GM19328 (cell line): ENCODE measurements at regions not wholly inside any gene's neighbourhood (a gene's known extent, or its start where the extent isn't known, plus 50 kb on each side); places are given as distances from the start of the nearest gene placed in this dataset.

Experiments
- ATAC-seq: cut with Tn5 transposase; IDR thresholded peaks from one replicate; pipeline ENCODE4 v1.9.1; 2021; ENCODE audit warnings: mild to moderate bottlenecking, moderate library complexity; ENCODE audit not compliant: unreplicated experiment

DNA sequence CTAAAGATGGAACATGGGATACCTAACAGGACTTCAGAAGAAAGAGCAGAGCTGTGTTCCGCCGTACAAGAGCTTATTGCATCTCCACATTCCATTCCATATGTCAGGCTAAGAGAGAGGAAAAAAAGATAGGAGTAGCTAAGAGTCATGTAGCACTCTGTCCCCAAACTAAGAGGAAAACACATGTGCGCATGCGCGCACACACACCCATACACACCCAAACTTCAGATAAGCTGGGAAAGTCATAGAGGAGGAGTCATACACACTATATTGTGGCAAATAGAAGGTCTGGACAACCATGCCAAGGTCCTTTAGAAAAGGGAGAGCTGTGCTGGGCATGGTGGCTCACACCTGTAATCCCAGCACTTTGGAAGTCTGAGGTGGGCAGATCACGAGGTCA is 132.4 kb downstream of the RAB11FIP2 start:
- no peak for ATAC-seq

DNA sequence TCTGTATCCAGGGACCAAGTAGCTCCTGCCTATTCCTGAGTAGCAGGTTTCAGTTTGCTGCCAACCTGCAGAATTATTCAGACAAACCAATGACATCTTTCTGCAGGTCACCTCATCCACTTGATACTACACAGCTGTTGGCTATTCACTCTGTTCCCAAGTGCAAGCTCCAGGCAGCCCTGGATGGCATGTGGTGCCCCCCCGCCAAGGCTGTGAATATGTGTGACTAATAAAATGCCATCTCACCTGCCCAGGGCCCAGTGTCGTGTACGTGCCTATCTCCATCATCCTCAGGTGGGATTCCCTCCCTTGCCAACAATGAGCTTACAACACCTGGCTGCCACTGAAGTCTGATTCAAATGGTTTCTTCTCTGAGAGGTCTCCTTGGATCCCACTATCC is 125.8 kb downstream of the RAB11FIP2 start:
- ATAC-seq, result no peak

DNA sequence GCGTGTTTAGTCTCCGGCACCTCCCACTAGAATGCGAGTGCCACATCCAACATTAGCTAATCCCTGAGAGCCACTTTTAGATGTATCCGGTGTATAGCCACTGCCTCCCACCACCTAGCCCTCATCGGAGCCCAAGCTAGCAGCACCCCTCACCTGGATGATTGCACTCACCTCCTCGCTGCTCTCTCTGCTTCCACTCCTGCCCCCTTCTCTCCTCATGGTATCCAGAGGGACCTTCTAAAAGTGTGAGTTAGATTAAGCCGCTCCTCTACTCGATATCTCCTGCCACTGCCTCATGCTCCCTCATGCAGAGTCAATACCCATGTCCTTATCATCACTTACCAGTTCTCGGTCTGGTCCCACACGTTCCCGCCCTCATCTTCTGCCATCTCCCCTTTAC is 125.3 kb downstream of the RAB11FIP2 start:
- no peak for ATAC-seq

DNA sequence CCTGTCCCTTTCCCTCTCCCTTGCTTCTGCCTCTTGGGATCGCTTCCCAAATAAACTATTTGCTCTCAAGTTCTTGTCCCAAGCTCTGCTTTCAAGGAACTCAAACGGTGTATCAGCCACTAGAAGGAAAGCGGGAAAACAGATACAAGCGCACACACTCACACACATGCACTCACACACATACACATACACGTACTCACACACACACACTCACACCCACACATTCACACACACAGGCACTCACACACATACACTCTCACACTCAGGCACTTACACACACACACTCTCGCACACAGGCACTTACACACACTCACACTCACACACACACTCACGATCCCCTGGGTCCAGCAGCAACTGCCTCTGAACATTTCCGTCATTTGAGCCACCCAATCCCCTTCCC is 121.9 kb downstream of the RAB11FIP2 start:
- no peak for ATAC-seq

DNA sequence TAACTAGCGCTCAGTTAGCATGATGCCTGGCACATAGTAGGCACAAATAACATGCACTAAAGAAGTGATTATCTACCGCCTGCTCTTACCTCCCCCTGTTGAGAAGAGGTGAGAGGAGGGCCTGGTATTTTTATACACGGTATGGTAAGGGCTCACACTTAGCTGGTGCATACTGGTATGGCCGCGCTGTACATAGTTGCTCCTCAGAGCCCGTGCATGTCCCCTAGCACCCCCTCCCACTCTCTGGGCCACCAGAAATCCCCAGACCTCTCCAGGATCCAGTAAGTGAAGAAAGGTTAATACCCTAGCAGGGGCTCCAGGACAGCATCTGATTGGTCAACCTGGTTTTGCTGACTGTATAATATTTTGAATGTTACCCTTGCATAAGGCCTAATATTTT is 121.4 kb downstream of the RAB11FIP2 start:
- no peak for ATAC-seq

DNA sequence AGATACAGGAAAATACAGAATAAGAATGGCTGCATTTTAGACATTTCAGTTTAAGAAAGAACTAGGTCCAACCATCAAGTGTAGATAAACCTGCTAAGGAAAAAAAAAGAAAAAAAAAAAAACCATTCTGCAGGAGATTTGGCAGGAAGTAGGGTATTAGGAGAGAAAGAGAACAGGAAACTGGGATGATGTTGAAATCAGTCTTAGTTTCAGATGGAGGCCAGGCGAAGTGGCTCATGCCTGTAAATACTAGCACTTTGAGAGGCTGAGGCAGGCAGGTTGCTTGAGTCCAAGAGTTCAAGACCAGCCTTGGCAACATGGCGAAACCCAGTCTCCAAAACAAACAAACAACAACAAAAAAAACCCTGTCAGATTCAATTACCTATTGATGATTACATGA is 120.2 kb downstream of the RAB11FIP2 start:
- no peak for ATAC-seq

DNA sequence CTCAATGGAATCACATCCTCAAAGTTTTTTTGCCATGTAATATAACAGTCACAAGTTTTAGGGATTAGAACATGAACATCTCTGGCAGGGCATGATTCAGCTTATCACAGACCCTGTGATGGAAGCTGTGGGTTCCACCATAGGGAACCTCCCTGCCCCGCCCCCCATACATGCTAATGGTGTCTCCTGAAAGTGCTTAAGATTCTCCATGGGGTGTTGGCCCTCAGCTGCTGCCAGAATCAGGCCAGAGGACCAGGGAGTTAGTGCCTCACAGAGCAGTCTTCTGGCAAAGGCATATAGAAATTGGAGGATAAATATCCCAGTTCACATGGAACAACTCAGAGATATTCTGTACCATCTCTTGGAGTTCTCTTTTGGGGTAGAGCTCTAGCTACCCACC is 119.4 kb downstream of the RAB11FIP2 start:
- ATAC-seq, result no peak

DNA sequence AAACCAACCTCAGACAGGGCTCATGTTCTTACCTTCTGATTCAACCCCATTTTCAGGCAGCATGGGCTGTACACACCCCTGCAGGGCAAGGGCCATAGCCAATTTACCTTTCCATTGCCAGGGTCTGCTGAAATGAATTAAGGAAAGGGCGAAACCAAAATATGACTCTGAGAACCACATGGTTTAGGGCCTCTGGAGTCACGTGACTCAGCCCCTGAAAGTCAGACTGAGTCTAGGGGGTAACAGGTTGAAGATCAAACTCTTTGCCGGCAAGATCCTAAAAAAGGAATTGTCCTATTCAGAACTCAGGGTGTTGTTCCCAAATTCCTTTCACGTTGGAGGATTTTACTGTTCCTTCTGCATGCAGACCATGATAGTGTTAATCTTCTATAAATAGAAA is 118.9 kb downstream of the RAB11FIP2 start:
- ATAC-seq, result no peak

DNA sequence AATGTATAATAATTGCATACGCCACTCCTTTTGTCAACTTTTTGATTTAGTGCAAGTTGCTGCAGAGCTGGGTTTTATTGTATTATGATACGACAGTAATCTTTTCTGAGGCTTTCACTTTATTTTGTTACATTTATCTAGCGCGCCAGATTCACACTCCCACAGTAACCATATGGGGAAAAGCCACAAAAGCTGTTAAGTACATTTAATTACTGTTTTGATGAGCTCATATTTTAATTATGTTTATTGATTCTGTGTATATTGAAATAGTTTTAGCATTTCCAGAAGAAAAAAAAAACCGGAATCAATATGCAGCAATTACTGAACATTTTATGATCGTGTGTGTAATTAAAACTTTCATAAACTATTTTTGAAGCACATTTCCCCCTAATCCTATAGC is 118.5 kb downstream of the RAB11FIP2 start:
- no peak for ATAC-seq

DNA sequence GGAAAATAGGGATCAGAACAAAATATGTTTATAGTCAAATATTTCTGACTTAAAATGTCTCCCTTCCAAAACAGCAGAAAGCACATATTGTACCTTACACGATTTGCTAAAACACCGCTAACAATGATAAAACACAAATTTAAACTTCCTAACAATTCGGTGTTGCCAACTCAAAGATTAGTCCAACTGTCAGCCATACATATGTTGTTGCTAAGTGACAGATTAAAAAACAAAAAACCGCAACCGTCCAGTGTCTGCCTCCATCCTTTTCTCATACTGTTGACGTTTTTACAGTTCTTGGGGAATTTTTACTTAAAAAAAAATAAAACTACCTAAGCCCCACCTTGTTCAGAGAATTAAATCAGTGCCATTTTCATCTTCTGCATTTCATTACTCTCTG is 118.0 kb downstream of the RAB11FIP2 start:
- ATAC-seq, result no peak

DNA sequence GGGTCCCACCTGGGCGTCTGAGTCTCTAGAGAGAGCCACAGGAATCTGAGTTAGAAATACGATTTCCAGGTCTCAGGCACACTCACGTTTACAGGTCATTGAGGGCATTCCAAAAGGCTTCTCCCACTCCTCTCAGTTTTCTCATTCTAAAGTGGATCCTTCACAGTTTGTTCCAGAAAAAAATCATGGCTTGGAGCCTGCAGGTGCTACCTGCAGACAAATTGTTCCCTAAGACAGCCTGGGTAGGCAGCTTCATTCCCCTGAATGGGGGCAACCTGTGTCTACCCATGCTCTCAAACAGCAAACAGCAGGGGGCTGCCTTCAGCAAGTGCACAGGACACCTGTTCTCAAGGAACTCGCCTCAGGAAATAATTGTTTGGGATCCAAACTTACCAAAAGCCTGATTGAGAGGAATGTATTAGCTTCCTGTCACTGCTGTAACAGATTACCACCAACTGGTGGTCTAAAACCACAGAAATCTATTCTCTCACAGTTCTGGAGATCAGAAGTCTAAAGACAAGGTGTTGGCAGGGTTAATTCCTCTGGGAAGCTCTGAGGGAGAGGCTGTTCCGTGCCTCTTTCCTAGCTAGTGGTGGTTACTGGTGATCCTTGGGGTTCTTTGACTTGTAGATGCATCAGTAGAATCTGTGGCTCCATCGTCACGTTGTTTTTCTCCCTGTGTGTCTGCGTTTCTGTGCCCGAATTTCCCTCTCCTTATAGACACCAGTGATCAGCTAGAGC is 117.2 kb downstream of the RAB11FIP2 start:
- no peak for ATAC-seq

DNA sequence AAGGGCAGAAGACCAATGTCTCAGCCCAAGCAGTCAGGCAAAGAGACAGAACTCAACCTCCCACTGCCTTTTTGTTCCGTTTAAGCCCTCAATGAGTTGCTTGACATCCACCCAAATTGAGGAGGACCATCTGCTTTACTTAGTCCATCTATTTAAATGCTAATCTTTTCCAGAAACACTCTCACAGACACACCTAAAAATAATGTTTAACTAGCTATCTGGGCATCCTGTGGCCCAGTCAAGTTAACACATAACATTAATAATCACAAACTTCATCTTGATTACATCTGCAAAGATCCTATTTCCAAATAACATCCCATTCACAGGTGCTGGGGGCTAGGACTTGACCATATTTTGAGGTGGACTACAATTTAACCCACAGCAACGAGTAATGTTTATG is 115.7 kb downstream of the RAB11FIP2 start:
- no peak for ATAC-seq

DNA sequence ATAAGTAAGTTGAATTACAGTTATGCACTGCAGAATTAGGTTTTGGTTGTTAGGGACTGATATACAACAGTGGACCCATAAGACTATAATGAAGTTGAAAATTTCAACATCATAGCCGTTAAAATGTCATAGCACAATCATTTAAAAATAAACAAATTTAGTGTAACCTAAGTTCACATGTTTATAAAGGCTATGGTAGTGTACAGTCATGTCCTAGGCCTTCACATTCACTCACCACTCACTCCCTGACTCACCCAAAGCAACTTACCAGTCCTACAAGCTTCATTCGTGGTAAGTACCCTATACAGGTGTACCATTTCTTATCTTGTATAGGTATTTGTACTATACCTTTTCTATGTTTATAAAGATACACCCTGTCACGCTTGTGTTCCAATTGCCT is 113.7 kb downstream of the RAB11FIP2 start:
- ATAC-seq, result no peak

DNA sequence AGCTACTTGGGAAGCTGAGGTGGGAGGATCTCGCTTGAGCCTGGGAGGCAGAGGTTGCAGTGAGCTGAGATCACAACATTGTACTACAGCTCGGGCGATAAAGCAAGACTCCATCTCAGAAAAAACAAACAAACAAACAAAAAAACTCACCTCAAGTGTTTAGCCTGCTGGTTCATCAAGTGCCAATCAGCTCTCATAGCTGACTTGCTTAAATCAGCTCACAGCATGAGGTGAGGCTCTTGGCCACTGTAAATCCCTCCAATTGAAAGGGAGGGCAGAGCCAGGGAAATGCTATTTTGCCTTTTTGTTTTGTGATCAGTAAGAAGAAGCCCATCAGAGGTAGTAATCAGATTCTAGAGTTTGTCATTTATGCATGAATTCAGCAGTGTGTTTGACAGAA is 112.3 kb downstream of the RAB11FIP2 start:
- ATAC-seq, result no peak

DNA sequence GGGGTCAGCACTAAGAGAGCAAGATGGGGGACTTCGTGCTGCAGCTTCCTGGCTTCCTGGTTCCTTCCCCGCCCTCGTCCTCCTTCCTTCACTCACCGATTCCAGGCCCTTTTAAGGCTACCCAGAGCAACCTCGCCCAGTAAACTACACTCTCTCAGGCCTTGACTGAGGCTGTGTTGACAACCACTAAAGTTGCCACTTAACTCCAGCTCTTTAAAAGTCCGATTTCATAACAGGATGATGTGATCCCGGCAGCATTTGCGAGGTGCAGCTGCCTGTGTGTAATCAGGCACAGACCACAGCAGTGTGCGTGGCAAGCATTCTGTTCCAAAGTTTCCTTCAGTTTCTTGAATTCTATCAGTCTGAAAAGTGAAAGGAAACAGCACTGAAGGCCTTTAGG is 110.6 kb downstream of the RAB11FIP2 start:
- no peak for ATAC-seq

DNA sequence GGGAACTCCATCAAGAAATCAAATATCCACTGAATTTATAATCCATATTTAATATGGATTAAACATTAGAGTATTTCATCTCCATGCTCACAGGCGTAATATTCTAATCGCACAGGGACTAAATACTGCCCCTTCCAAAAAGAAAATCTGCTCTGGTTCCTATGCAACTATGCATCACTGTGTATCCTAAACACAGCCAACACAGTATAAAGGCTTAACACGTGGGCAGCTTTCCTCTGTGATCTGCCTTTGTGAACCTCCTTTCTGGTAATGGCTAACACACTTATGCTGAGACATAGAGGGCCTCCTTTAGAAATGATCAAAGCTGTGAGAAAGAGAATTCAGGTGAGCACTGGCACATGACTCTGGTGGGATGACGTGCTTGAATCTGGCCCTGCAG is 110.2 kb downstream of the RAB11FIP2 start:
- no peak for ATAC-seq

DNA sequence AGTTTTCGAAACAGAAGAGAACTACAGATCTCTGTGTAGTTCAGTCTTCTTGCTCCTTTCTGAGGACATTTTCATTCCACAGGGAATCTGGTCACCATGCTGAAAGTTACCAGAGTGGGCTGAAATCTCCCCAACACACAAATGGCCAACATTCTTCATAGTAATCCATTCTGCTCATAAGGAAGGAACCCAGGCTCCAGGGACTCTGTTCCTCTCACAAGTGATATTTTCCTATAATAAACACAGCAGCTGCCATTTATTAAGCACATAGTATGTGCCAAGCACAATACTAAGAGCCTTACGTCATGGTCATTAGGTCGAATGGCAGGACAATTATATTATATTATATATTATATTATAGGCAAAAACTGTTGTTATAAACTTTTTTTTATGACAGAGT is 109.8 kb downstream of the RAB11FIP2 start:
- no peak for ATAC-seq

DNA sequence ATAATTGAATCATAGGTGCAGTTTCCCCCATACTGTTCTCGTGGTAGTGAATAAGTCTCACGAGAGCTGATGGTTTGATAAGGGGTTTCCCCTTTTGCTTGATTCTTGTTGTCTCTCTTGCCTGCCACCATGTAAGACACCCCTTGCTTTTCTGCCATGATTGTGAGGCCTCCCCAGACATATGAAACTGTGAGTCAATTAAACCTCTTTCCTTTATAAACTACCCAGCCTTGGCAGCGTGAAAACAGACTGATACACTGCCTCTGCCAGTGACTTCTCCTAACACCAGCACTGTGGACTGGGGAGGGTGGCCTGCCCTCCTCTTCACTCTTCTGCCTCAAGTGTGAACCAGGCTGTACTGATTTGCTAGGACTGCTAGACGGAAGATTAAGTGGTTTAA is 108.6 kb downstream of the RAB11FIP2 start:
- ATAC-seq, result no peak

DNA sequence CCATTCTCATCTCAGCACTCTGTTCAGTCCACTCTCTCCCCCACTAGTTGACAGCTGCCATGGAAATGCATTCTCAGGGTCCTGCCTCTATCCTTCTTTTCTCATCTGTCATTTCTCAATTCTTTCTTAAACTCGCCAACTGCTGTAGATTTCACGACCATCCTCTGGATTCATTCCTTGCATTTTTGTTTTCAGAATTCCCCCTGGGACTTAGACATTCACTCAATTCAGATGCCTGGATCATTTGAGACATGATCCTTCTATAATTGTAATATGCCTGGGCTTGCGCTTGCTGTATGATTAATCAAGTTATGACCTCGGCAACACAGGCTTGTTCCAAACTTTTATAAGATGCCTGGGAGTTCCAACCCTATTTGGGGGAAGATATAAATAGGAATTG is 104.5 kb downstream of the RAB11FIP2 start:
- no peak for ATAC-seq

DNA sequence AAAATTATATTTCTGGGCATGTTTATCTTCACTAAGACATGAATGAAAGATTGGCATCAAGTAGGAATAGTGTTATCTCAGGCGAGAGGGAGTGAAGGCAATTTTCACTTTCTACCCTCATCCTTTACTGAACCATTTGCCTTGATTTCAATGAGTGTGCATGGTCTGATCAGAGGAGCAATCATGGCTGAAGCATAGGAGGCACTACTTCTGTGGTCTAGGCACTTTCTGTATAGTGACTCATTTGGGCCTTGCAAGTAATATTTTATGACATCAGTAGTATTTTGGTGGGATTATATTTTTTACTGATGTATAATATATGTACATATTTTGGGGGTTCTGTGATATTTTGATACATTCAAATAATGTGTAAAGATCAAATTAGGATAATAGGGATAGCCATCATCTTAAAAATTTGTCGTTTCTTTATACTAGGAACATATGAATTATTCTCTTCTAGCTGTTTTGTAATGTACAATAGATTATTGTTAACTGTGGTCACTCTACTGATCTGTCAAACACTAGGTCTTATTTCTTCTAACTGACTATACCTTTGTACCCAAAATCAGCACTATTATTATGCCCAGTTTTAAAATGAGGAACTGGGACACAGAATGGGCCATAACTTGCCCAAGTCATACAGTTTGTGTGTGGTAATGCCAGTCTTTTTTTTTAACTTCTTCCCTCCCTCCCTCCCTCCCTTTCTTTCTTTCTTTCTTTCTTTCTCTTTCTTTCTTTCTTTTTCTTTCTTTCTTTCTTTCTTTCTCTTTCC is 101.9 kb downstream of the RAB11FIP2 start:
- no peak for ATAC-seq

DNA sequence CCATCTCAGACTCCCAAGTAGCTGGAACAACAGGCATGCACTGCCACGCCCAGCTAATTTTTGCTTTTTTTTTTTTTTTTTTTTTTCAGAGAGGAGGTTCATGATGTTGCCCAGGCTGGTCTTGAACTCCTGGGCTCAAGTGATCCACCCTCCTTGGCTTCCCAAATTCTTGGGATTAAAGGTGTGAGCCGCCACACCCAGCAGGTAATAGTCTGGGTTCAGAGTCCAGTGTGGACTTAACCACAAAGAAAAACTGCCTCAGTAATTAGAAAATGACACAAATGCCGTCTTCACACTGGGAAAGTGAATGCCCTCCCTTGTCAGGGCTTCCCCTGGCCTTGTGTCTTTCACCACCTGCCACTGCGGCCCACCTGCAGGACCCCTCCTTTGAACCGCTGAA is 101.1 kb downstream of the RAB11FIP2 start:
- ATAC-seq, result no peak

DNA sequence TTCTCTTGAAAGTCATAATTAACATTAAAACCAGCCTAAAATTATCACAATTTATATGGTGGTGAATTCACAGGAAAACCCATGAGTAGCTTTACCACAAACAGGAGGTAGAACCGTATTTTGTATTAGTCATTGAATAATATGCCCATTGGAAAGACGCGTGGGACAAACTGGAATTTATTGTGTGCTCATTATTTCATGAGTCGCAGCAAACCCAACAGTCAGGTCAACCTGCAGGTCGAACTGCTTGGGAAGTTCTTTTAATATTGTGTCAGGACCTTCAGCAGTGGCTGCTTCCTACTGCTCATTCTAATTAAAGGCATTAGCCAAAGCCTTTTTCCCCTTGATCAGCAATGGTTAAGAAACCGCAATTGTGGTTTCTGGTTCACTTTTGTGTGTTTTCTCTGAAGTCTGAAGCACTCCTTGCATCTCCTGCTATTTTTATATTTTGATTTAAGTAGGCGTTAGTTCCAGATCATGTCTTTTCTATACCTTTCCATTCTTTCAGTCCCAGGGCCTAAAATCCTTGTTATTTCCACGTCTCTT is 100.1 kb downstream of the RAB11FIP2 start:
- ATAC-seq, result no peak
